Ectodermal cell (in vitro differentiated cells): ENCODE measurements at regions not wholly inside any gene's neighbourhood (a gene's known extent, or its start where the extent isn't known, plus 50 kb on each side); places are given as distances from the start of the nearest gene placed in this dataset.

Experiments
- H3K27ac ChIP-seq: 2 replicates; pipeline ENCODE4 v1.7.0; 2013; ENCODE audit warnings: mild to moderate bottlenecking, low read depth, low read length; ENCODE audit not compliant: insufficient read depth, poor library complexity, severe bottlenecking
- H3K27me3 ChIP-seq: 2 replicates; pipeline ENCODE4 v1.7.0; 2013; ENCODE audit warnings: mild to moderate bottlenecking, low read length; ENCODE audit not compliant: insufficient read depth, control insufficient read depth, poor library complexity, severe bottlenecking
- H3K36me3 ChIP-seq: one replicate; pipeline ENCODE4 v1.7.0; 2013; ENCODE audit warnings: low read length; ENCODE audit not compliant: control insufficient read depth, insufficient read depth
- H3K4me1 ChIP-seq: one replicate; pipeline ENCODE4 v1.7.0; 2013; ENCODE audit warnings: low read length; ENCODE audit not compliant: control insufficient read depth, insufficient read depth
- H3K4me3 ChIP-seq: 2 replicates; pipeline ENCODE4 v1.7.0; 2013; ENCODE audit warnings: low read depth, low read length, control low read depth; ENCODE audit not compliant: insufficient read depth
- H3K9me3 ChIP-seq: 2 replicates; pipeline ENCODE4 v1.7.0; 2013; ENCODE audit warnings: mild to moderate bottlenecking, low read length, moderate library complexity; ENCODE audit not compliant: control insufficient read depth
- WGBS, 2 experiments: methylation state at CpG; one replicate each; pipeline ENCODE4 v1.1.7; 2013; ENCODE audit warnings: missing lambda C conversion rate in 2 of 2; 5-methylcytosine and 5-hydroxymethylcytosine counted together

GRCh38 chr1:218751208-218751948 lies 406.2 kb downstream of the TGFB2 start:
- H3K4me1 ChIP-seq, result no peaks in the 10 kb centered on the region
- no peaks in the 10 kb centered on the region for H3K36me3 ChIP-seq
- WGBS, 2 experiments, result 94 to 96% methylated on average over 12 of the region's 12 CpGs
- H3K27ac ChIP-seq, result no peak overlapping the region
- no peak overlapping the region for H3K4me3 ChIP-seq
- H3K27me3 ChIP-seq, result no peaks in the 10 kb centered on the region
- peaks cover 2% of the 10 kb centered on the region for H3K9me3 ChIP-seq

- Histone ChIP-seq H3K9me3 (peaks cover 2% of the 10 kb centered on the region), H3K27me3 (no peaks in the 10 kb centered on the region), H3K4me1 (no peaks in the 10 kb centered on the region), H3K27ac (no peak overlapping the region), H3K4me3 (no peak overlapping the region), H3K36me3 (no peaks in the 10 kb centered on the region)
- 89 to 93% methylated on average over 3 of the region's 3 CpGs for WGBS, 2 experiments
Observed at GRCh38 chr1:218752126-218752525, 407.0 kb downstream of the TGFB2 start.

- Histone ChIP-seq H3K27me3 (no peaks in the 10 kb centered on the region), H3K9me3 (no peaks in the 10 kb centered on the region), H3K27ac (no peak overlapping the region), H3K36me3 (no peaks in the 10 kb centered on the region), H3K4me3 (no peak overlapping the region), H3K4me1 (no peaks in the 10 kb centered on the region)
- 93 to 94% methylated on average over 9 of the region's 9 CpGs for WGBS, 2 experiments
Observed at GRCh38 chr1:218754477-218754876, 409.3 kb downstream of the TGFB2 start.

GRCh38 chr1:218755128-218755527 lies 410.0 kb downstream of the TGFB2 start:
- WGBS, 2 experiments, result 96% methylated on average over 2 to 3 of the region's 3 CpGs
- no peaks in the 10 kb centered on the region for H3K36me3 ChIP-seq
- no peak overlapping the region for H3K27ac ChIP-seq
- H3K27me3 ChIP-seq, result no peaks in the 10 kb centered on the region
- H3K9me3 ChIP-seq, result no peaks in the 10 kb centered on the region
- H3K4me1 ChIP-seq, result no peaks in the 10 kb centered on the region
- no peak overlapping the region for H3K4me3 ChIP-seq

GRCh38 chr1:218759795-218760194 lies 413.9 kb upstream of the LYPLAL1 start:
- WGBS, 2 experiments, result 93 to 94% methylated on average over 3 of the region's 3 CpGs
- no peaks in the 10 kb centered on the region for H3K4me1 ChIP-seq

GRCh38 chr1:218760601-218761570 lies 412.8 kb upstream of the LYPLAL1 start:
- H3K36me3 ChIP-seq, result no peaks in the 10 kb centered on the region
- no peaks in the 10 kb centered on the region for H3K27me3 ChIP-seq
- no peaks in the 10 kb centered on the region for H3K9me3 ChIP-seq
- no peak overlapping the region for H3K4me3 ChIP-seq
- H3K4me1 ChIP-seq, result no peaks in the 10 kb centered on the region
- no peak overlapping the region for H3K27ac ChIP-seq
- 90 to 96% methylated on average over 2 to 3 of the region's 3 CpGs for WGBS, 2 experiments

More at GRCh38 chr1:218759795-218760194, 413.9 kb upstream of the LYPLAL1 start:
- no peaks in the 10 kb centered on the region for H3K27me3 ChIP-seq
- no peak overlapping the region for H3K4me3 ChIP-seq
- H3K9me3 ChIP-seq, result no peaks in the 10 kb centered on the region
- H3K27ac ChIP-seq, result no peak overlapping the region
- H3K36me3 ChIP-seq, result no peaks in the 10 kb centered on the region

- Histone ChIP-seq H3K4me3 (no peak overlapping the region), H3K4me1 (no peaks in the 10 kb centered on the region), H3K9me3 (no peaks in the 10 kb centered on the region), H3K27ac (no peak overlapping the region), H3K36me3 (no peaks in the 10 kb centered on the region), H3K27me3 (no peaks in the 10 kb centered on the region)
- WGBS, 2 experiments, result 91 to 92% methylated on average over 2 of the region's 2 CpGs
Observed at GRCh38 chr1:218763538-218763937, 410.1 kb upstream of the LYPLAL1 start.

GRCh38 chr1:218765753-218766152 lies 407.9 kb upstream of the LYPLAL1 start:
- 89 to 92% methylated on average over 4 to 5 of the region's 5 CpGs for WGBS, 2 experiments
- H3K4me3 ChIP-seq, result no peak overlapping the region
- H3K27ac ChIP-seq, result no peak overlapping the region
- no peaks in the 10 kb centered on the region for H3K27me3 ChIP-seq
- no peaks in the 10 kb centered on the region for H3K4me1 ChIP-seq
- H3K9me3 ChIP-seq, result no peaks in the 10 kb centered on the region
- H3K36me3 ChIP-seq, result no peaks in the 10 kb centered on the region

- 95 to 98% methylated on average over 3 of the region's 3 CpGs for whole genome bisulfite sequencing, 2 experiments
- Histone ChIP-seq H3K9me3 (no peaks in the 10 kb centered on the region), H3K4me3 (no peak overlapping the region), H3K4me1 (peaks cover 6% of the 10 kb centered on the region), H3K27ac (no peak overlapping the region), H3K27me3 (no peaks in the 10 kb centered on the region), H3K36me3 (no peaks in the 10 kb centered on the region)
Observed at GRCh38 chr1:218771931-218772330, 401.7 kb upstream of the LYPLAL1 start.

- WGBS, 2 experiments, result 91 to 98% methylated on average over 5 to 6 of the region's 6 CpGs
- H3K4me1 ChIP-seq, result peaks cover 6% of the 10 kb centered on the region
- no peak overlapping the region for H3K4me3 ChIP-seq
- no peaks in the 10 kb centered on the region for H3K9me3 ChIP-seq
- no peaks in the 10 kb centered on the region for H3K27me3 ChIP-seq
- H3K36me3 ChIP-seq, result no peaks in the 10 kb centered on the region
- H3K27ac ChIP-seq, result no peak overlapping the region
Observed at GRCh38 chr1:218772575-218772974, 401.1 kb upstream of the LYPLAL1 start.
